ENCODE measurements at regions not wholly inside any gene's neighbourhood (a gene's known extent, or its start where the extent isn't known, plus 50 kb on each side); places are given as distances from the start of the nearest gene placed in this dataset.

DNA sequence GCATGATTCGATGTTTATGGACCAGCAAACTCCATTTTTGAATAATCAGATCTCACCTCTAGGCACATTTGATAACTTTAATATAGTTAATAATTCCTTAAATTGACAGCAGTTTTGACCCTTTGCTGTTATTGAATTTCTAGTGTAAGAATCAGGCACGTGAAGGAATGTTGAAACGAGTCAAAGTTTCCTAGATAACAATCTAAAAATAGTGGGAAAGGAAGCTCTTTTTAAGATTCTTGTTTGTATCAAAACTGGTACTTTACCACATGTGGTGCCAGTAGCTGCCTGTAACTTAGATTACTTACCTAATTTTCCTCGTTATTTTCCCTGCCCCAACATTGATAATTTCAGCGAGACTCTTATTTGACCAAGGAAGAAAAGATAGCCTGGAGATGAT is 757.8 kb upstream of the KCND2 start:
- DNase-seq, result no peak
- Histone ChIP-seq H2BK15ac (ENCODE audit: low read depth, low read length) (no peak overlapping the region), H2BK5ac (ENCODE audit: low read depth, low read length, poor library complexity, severe bottlenecking) (no peak overlapping the region), H2AK5ac (ENCODE audit: low read depth, low read length) (no peak overlapping the region), H3K9ac (ENCODE audit: low read depth, low read length) (no peak overlapping the region), H3K14ac (replicated peaks; ENCODE audit: low read depth, low read length) (no peak overlapping the region), H2BK20ac (ENCODE audit: low read depth, low read length) (no peak overlapping the region), H3K9me1 (ENCODE audit: insufficient read depth, low read length) (no peaks in the 10 kb centered on the region), H3K23ac (ENCODE audit: low read depth, low read length) (no peak overlapping the region), H2BK120ac (ENCODE audit: low read depth, low read length) (no peak overlapping the region), H4K8ac (ENCODE audit: low read depth in 2 of 2, low read length in 2 of 2) (no peak overlapping the region), H3K56ac (ENCODE audit: extremely low read depth, insufficient read depth, low read length) (no peak overlapping the region), H4K20me1 (ENCODE audit: insufficient read depth, low read length) (no peaks in the 10 kb centered on the region), H3K4me3 (ENCODE audit: insufficient read depth, low read depth, low read length) (no peak overlapping the region), H3K9me3 (ENCODE audit: control insufficient read depth, insufficient read depth, low read length) (no peaks in the 10 kb centered on the region), H3K27me3 (ENCODE audit: control insufficient read depth, insufficient read depth, low read length) (no peaks in the 10 kb centered on the region), H4K5ac (ENCODE audit: low read depth, low read length) (no peak overlapping the region), H2AFZ (replicated peaks; ENCODE audit: low read length, poor library complexity) (no peak overlapping the region), H3K4me1 (ENCODE audit: control insufficient read depth, insufficient read depth, low read length) (no peaks in the 10 kb centered on the region), H3K18ac (ENCODE audit: low read depth, low read length) (no peak overlapping the region), H3K79me1 (ENCODE audit: low read depth in 1 of 2, low read length in 2 of 2) (no peaks in the 10 kb centered on the region), H4K91ac (ENCODE audit: insufficient read depth, low read depth, low read length) (no peak overlapping the region), H3K4me2 (ENCODE audit: low read depth, low read length) (no peak overlapping the region), H3K27ac (ENCODE audit: insufficient read depth, low read length) (no peak overlapping the region), H3K4ac (ENCODE audit: low read depth, low read length) (no peak overlapping the region), H2AK9ac (replicated peaks; ENCODE audit: low read depth, low read length, poor library complexity) (no peak overlapping the region), H3K36me3 (ENCODE audit: control insufficient read depth, insufficient read depth, low read length) (no peaks in the 10 kb centered on the region)
- dilution Hi-C loops (cut with HindIII; ENCODE audit: low sequenced_read_pairs, unreplicated experiment) (no loop called here), in situ Hi-C loops (cut with MboI; ENCODE audit: low sequenced_read_pairs) (no loop called here), intact Hi-C loops (cut with micrococcal nuclease) (no loop called here)
- POLR2A ChIA-PET (ENCODE audit: unreplicated experiment), result interaction anchor here (0.6 kb wide), 1 partner anchor 787 kb away, joined by 3 read pairs; no protein-coding TSS in a partner anchor
- WGBS, 2 experiments (ENCODE audit: extremely low coverage in 2 of 2, insufficient read length in 1 of 2), result no CpG with 5 or more reads among the region's 5 CpGs
- no peak for TF ChIP-seq BHLHE40 (IDR thresholded peaks at IDR 0.05; ENCODE audit: low read depth, low read length)
- TF ChIP-seq, protein P1, sequence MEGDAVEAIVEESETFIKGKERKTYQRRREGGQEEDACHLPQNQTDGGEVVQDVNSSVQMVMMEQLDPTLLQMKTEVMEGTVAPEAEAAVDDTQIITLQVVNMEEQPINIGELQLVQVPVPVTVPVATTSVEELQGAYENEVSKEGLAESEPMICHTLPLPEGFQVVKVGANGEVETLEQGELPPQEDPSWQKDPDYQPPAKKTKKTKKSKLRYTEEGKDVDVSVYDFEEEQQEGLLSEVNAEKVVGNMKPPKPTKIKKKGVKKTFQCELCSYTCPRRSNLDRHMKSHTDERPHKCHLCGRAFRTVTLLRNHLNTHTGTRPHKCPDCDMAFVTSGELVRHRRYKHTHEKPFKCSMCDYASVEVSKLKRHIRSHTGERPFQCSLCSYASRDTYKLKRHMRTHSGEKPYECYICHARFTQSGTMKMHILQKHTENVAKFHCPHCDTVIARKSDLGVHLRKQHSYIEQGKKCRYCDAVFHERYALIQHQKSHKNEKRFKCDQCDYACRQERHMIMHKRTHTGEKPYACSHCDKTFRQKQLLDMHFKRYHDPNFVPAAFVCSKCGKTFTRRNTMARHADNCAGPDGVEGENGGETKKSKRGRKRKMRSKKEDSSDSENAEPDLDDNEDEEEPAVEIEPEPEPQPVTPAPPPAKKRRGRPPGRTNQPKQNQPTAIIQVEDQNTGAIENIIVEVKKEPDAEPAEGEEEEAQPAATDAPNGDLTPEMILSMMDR (conservative IDR thresholded peaks at IDR 0.05; ENCODE audit: low read depth, low read length), result no peak
- no peak for TF ChIP-seq RFX5 (IDR thresholded peaks at IDR 0.05; ENCODE audit: low read depth, low read length)
- TF ChIP-seq CHD1 (IDR thresholded peaks at IDR 0.05; ENCODE audit: low read depth, low read length), result no peak
- no peak for TF ChIP-seq MAZ (IDR thresholded peaks at IDR 0.05; ENCODE audit: borderline replicate concordance, low read depth, low read length)
- TF ChIP-seq MAFK (IDR thresholded peaks at IDR 0.05; ENCODE audit: low read depth, low read length), result no peak
- TF ChIP-seq NFE2L2 (IDR thresholded peaks at IDR 0.05; ENCODE audit: low read depth, low read length), result no peak
- no peak for TF ChIP-seq RCOR1 (IDR thresholded peaks at IDR 0.05; ENCODE audit: insufficient replicate concordance, low read length)
- no peak for TF ChIP-seq RAD21 (IDR thresholded peaks at IDR 0.05; ENCODE audit: low read length)
- no TSS peak for BruUV-seq (replicated peaks)
- no peak for ATAC-seq (ENCODE audit: low read depth)
- CTCF ChIA-PET, result interaction anchor here (0.6 to 1.8 kb wide), 2 partner anchors 11 to 1614 kb away, joined by 4 to 5 read pairs; no protein-coding TSS in a partner anchor

Data from IMR-90 (cell line).